Fibroblast of skin of left biceps (primary cell): ENCODE measurements at regions not wholly inside any gene's neighbourhood (a gene's known extent, or its start where the extent isn't known, plus 50 kb on each side); places are given as distances from the start of the nearest gene placed in this dataset.

ENCODE experiments used
- DNase-seq, 2 experiments: peaks; one replicate each; pipeline ENCODE4 v3.0.0-alpha.2; 2013; ENCODE audit warnings: low read depth in 2 of 2

- DNase-seq: no peak
Measured at GRCh38 chr1:234975941-234976860, 152.4 kb downstream of the TOMM20 start.

- peak in 1 of 2 experiments; percentile 61 for DNase-seq
Measured at GRCh38 chr1:234975122-234975940, 153.3 kb downstream of the TOMM20 start.

- DNase-seq: no peak
Measured at GRCh38 chr1:234973426-234974250, 155.0 kb downstream of the TOMM20 start.

- no peak for DNase-seq
Measured at GRCh38 chr1:234972411-234973191, 156.0 kb downstream of the TOMM20 start.

GRCh38 chr1:234971586-234972297, 156.9 kb downstream of the TOMM20 start:
- no peak for DNase-seq

- peak; percentile 97 to 98 for DNase-seq
Measured at GRCh38 chr1:234970731-234971476, 157.7 kb downstream of the TOMM20 start.

- no peak for DNase-seq
Measured at GRCh38 chr1:234970401-234970730, 158.3 kb downstream of the TOMM20 start.

- DNase-seq: peak in 1 of 2 experiments; percentile 61
Measured at GRCh38 chr1:234969581-234970400, 158.8 kb downstream of the TOMM20 start.

GRCh38 chr1:234969011-234969441, 159.6 kb downstream of the TOMM20 start:
- DNase-seq: no peak

GRCh38 chr1:234968451-234968850, 160.2 kb downstream of the TOMM20 start:
- no peak for DNase-seq

- DNase-seq: no peak
Measured at GRCh38 chr1:234967121-234967520, 161.5 kb downstream of the TOMM20 start.

GRCh38 chr1:234965111-234965510, 163.5 kb downstream of the TOMM20 start:
- DNase-seq: no peak

- no peak for DNase-seq
Measured at GRCh38 chr1:234963904-234964702, 164.5 kb downstream of the TOMM20 start.

- peak; percentile 60 to 70 for DNase-seq
Measured at GRCh38 chr1:234963180-234963903, 165.3 kb downstream of the TOMM20 start.

- DNase-seq: peak; percentile 98
Measured at GRCh38 chr1:234962340-234962989, 166.2 kb downstream of the TOMM20 start.

GRCh38 chr1:234961456-234962339, 166.9 kb downstream of the TOMM20 start:
- DNase-seq: peak; percentile 62 to 64
